ENCODE measurements at regions not wholly inside any gene's neighbourhood (a gene's known extent, or its start where the extent isn't known, plus 50 kb on each side); places are given as distances from the start of the nearest gene placed in this dataset.

DNA sequence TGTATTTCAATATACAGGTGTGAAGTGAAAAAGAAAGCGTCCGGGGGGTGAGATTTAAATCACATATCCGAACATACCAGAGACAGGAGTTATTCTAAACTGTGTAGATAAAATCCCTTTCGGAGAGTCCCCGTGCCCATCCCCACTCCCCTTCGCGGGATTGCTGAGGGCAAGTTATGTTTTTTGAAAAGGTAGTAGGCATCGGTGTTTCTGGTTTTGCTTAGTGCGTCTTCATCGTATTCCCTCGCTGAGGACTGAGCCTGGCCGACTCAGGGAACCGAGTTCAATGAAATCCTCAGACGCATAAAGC lies 583.4 kb downstream of the ZEB2 start:
- H3K4me3 ChIP-seq (replicated peaks; ENCODE audit: low read depth, low read length) = peak overlapping the region; percentile 54
- peak; percentile 23 for DNase-seq (ENCODE audit: low read depth)
- TF ChIP-seq, protein P1, sequence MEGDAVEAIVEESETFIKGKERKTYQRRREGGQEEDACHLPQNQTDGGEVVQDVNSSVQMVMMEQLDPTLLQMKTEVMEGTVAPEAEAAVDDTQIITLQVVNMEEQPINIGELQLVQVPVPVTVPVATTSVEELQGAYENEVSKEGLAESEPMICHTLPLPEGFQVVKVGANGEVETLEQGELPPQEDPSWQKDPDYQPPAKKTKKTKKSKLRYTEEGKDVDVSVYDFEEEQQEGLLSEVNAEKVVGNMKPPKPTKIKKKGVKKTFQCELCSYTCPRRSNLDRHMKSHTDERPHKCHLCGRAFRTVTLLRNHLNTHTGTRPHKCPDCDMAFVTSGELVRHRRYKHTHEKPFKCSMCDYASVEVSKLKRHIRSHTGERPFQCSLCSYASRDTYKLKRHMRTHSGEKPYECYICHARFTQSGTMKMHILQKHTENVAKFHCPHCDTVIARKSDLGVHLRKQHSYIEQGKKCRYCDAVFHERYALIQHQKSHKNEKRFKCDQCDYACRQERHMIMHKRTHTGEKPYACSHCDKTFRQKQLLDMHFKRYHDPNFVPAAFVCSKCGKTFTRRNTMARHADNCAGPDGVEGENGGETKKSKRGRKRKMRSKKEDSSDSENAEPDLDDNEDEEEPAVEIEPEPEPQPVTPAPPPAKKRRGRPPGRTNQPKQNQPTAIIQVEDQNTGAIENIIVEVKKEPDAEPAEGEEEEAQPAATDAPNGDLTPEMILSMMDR (IDR thresholded peaks at IDR 0.05; ENCODE audit: low read length, missing control alignments) = no peak

GRCh38 chr2:143935482-143935752 lies 584.5 kb downstream of the ZEB2 start:
- TF ChIP-seq, protein P1 (IDR thresholded peaks at IDR 0.05; ENCODE audit: low read length, missing control alignments) = no peak
- no peak overlapping the region for H3K4me3 ChIP-seq (replicated peaks; ENCODE audit: low read depth, low read length)
- DNase-seq (ENCODE audit: low read depth) = no peak

GRCh38 chr2:143934626-143935481 lies 585.1 kb downstream of the ZEB2 start:
- DNase-seq (ENCODE audit: low read depth) = no peak
- H3K4me3 ChIP-seq (replicated peaks; ENCODE audit: low read depth, low read length) = no peak overlapping the region
- TF ChIP-seq, protein P1 (IDR thresholded peaks at IDR 0.05; ENCODE audit: low read length, missing control alignments) = no peak

DNA sequence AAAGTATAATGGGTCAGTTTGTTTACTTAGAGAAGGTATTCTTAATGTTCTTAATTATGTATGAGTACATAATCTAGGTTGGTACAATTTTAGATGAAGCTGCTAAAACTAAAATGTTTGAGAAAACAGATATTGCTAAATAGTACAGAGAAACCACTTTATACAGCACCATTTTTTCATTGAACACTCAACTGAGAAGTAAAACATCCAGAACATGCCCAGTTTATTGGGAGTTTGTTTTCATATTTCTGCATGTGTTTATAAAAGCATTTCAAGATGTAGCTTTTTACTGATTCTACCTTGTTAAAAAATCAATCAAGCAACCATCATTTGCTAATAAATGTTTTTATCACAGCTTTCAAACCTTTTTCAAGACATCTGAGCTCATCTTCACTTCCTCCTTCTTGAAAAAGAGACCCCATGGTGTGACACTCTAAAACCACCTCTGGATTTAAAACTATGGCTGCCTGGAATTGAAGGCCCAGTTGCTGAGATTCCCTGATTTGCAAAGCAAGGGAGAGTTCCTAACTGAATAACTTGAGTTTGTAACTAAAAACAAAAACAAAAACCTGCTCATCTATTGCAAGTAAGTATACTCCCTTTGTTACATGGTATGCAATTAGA lies 585.9 kb downstream of the ZEB2 start:
- no peak for DNase-seq (ENCODE audit: low read depth)
- no peak overlapping the region for H3K4me3 ChIP-seq (replicated peaks; ENCODE audit: low read depth, low read length)
- TF ChIP-seq, protein P1 (IDR thresholded peaks at IDR 0.05; ENCODE audit: low read length, missing control alignments) = no peak

DNA sequence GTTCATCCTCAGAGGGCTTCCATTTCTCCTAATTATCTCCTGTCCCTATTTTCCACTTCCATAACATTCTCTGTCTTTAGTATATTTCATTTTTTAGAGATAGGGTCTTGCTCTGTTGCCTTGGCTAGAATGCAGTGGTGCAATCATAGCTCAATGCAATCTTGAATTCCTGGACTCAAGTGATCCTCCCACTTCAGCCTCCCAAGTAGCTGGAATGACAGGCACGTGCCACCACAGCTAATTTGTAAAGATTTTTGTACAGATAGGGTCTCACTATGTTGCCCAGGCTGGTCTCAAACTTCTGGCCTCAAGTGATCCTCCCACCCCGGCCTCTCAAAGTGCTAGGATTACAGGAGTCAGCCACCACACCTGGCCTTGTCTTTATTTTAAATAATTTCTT lies 589.0 kb downstream of the ZEB2 start:
- TF ChIP-seq, protein P1 (IDR thresholded peaks at IDR 0.05; ENCODE audit: low read length, missing control alignments) = no peak
- DNase-seq (ENCODE audit: low read depth) = no peak
- no peak overlapping the region for H3K4me3 ChIP-seq (replicated peaks; ENCODE audit: low read depth, low read length)

DNA sequence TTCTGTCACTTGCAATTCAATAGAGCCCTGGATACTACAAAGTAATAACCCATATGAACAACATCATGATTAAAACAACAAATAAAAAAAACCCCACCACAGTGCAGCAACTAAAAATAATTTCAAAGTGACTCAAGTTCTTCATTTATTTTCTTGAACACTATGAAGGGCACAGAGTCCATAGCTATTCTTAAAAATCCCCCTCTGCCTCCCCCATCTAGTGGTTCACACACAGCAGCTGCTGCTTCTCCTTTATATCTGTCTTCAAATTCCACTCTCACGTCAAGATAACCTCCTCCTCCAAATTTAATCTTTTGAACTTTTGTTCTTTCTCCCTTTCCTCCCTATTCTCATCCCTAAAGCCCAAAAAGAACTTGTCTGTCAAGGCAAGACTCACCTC lies 591.3 kb downstream of the ZEB2 start:
- no peak overlapping the region for H3K4me3 ChIP-seq (replicated peaks; ENCODE audit: low read depth, low read length)
- no peak for DNase-seq (ENCODE audit: low read depth)
- TF ChIP-seq, protein P1 (IDR thresholded peaks at IDR 0.05; ENCODE audit: low read length, missing control alignments) = no peak

DNA sequence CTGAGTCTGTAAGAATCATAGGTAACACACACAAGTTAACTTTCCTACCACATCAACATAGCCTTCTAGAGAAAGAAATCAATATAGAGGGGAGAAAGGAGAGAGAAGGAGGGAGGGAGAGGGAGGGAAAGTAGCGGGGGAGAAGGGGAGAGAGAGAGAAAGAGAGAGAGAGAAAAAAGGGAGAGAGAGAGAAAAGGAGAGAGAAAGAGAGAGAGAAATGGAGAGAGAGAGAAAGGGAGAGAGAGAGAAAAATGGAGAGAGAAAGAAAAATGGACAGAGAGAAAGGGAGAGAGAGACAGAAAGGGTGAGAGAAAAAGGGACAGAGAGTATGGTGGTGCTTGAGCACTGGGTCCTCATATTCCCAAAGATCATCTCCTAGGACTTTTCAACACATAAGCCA lies 591.7 kb downstream of the ZEB2 start:
- DNase-seq (ENCODE audit: low read depth) = no peak
- TF ChIP-seq, protein P1 (IDR thresholded peaks at IDR 0.05; ENCODE audit: low read length, missing control alignments) = no peak
- H3K4me3 ChIP-seq (replicated peaks; ENCODE audit: low read depth, low read length) = no peak overlapping the region

Measured in fibroblast of pulmonary artery (primary cell).